IMR-90 (cell line): ENCODE measurements at regions not wholly inside any gene's neighbourhood (a gene's known extent, or its start where the extent isn't known, plus 50 kb on each side); places are given as distances from the start of the nearest gene placed in this dataset.
A peak's percentile ranks its signal among the peaks of the same experiment; 100 is the strongest.

Experiments used
- ATAC-seq: fragments of 200-7000 bp; cut with Tn5 transposase; 2 replicates; pipeline ENCODE4 v1.9.1; 2020; ENCODE audit warnings: low read depth, mild to moderate bottlenecking, moderate library complexity
- BruUV-seq: library from RNA; stranded (reverse); fragments of 400-500 nt; replicated peaks from 2 replicates; lab custom pipeline; 2021; lab: Mats Ljungman, UMichigan
- CTCF ChIA-PET: fragments of 300-600 bp; formaldehyde crosslinking; extraction: SDS; loops from one replicate; lab custom pipeline; 2021; ENCODE audit warnings: antibody characterized with exemption; lab: Yijun Ruan, JAX
- POLR2A ChIA-PET: fragments of 300-600 bp; sonication (Branson Sonifier 250); formaldehyde crosslinking; loops from one replicate; lab custom pipeline; 2022; ENCODE audit warnings: antibody characterized with exemption; ENCODE audit not compliant: unreplicated experiment; lab: Charles Lee
- DNase-seq: peaks from one replicate; pipeline ENCODE4 v3.0.0; 2013
- H2AFZ ChIP-seq: replicated peaks from 2 replicates; pipeline ENCODE3; 2013; ENCODE audit warnings: low read length, mild to moderate bottlenecking; ENCODE audit not compliant: poor library complexity
- H2AK5ac ChIP-seq: 2 replicates; pipeline ENCODE4 v1.6.1; 2013; ENCODE audit warnings: low read depth, low read length, inconsistent platforms
- H2AK9ac ChIP-seq: replicated peaks from 2 replicates; pipeline ENCODE3; 2013; ENCODE audit warnings: mild to moderate bottlenecking, low read depth, low read length, moderate library complexity; ENCODE audit not compliant: poor library complexity
- H2BK120ac ChIP-seq: 2 replicates; pipeline ENCODE4 v1.6.1; 2013; ENCODE audit warnings: low read depth, low read length, inconsistent platforms
- H2BK15ac ChIP-seq: 3 replicates; pipeline ENCODE4 v1.6.1; 2013; ENCODE audit warnings: low read depth, low read length, inconsistent platforms
- H2BK20ac ChIP-seq: 2 replicates; pipeline ENCODE4 v1.6.1; 2013; ENCODE audit warnings: low read depth, mild to moderate bottlenecking, inconsistent platforms, low read length, moderate library complexity
- H2BK5ac ChIP-seq: 2 replicates; pipeline ENCODE4 v1.6.1; 2013; ENCODE audit warnings: mild to moderate bottlenecking, low read depth, low read length, inconsistent platforms; ENCODE audit not compliant: poor library complexity, severe bottlenecking
- H3K14ac ChIP-seq: replicated peaks from 2 replicates; pipeline ENCODE4 v1.6.1; 2013; ENCODE audit warnings: low read depth, low read length, inconsistent platforms
- H3K18ac ChIP-seq: 2 replicates; pipeline ENCODE4 v1.6.1; 2013; ENCODE audit warnings: low read depth, low read length, control low read depth
- H3K23ac ChIP-seq: 2 replicates; pipeline ENCODE4 v1.6.1; 2013; ENCODE audit warnings: low read depth, low read length, inconsistent platforms
- H3K27ac ChIP-seq: 2 replicates; pipeline ENCODE4 v1.5.1; 2013; ENCODE audit warnings: mild to moderate bottlenecking, control low read depth, low read length; ENCODE audit not compliant: insufficient read depth
- H3K27me3 ChIP-seq: 2 replicates; pipeline ENCODE4 v1.6.1; 2013; ENCODE audit warnings: low read length; ENCODE audit not compliant: control insufficient read depth, insufficient read depth
- H3K36me3 ChIP-seq: 2 replicates; pipeline ENCODE4 v1.6.1; 2013; ENCODE audit warnings: low read length, mixed read lengths; ENCODE audit not compliant: control insufficient read depth, insufficient read depth
- H3K4ac ChIP-seq: 2 replicates; pipeline ENCODE4 v1.6.1; 2013; ENCODE audit warnings: low read depth, low read length, inconsistent platforms
- H3K4me1 ChIP-seq: 2 replicates; pipeline ENCODE4 v1.6.1; 2013; ENCODE audit warnings: low read length, mixed read lengths; ENCODE audit not compliant: control insufficient read depth, insufficient read depth
- H3K4me2 ChIP-seq: 2 replicates; pipeline ENCODE4 v1.6.1; 2013; ENCODE audit warnings: low read depth, mild to moderate bottlenecking, control low read depth, low read length, moderate library complexity
- H3K4me3 ChIP-seq: 2 replicates; pipeline ENCODE4 v1.5.1; 2013; ENCODE audit warnings: low read depth, mild to moderate bottlenecking, control low read depth, low read length, moderate library complexity; ENCODE audit not compliant: insufficient read depth
- H3K56ac ChIP-seq: 2 replicates; pipeline ENCODE4 v1.6.1; 2013; ENCODE audit warnings: low read length, inconsistent platforms; ENCODE audit not compliant: insufficient read depth; ENCODE audit errors: extremely low read depth
- H3K79me1 ChIP-seq, 2 experiments: 2 replicates each; pipeline ENCODE4 v1.6.1; 2013; ENCODE audit warnings: low read length in 2 of 2, inconsistent platforms in 1 of 2, low read depth in 1 of 2
- H3K9ac ChIP-seq: 2 replicates; pipeline ENCODE4 v1.6.1; 2013; ENCODE audit warnings: low read depth, low read length, control low read depth
- H3K9me1 ChIP-seq: 2 replicates; pipeline ENCODE4 v1.6.1; 2013; ENCODE audit warnings: low read length, inconsistent platforms; ENCODE audit not compliant: insufficient read depth
- H3K9me3 ChIP-seq: 2 replicates; pipeline ENCODE4 v1.6.1; 2013; ENCODE audit warnings: low read length; ENCODE audit not compliant: control insufficient read depth, insufficient read depth
- H4K20me1 ChIP-seq: 2 replicates; pipeline ENCODE4 v1.6.1; 2013; ENCODE audit warnings: low read length, inconsistent platforms; ENCODE audit not compliant: insufficient read depth
- H4K5ac ChIP-seq: 2 replicates; pipeline ENCODE4 v1.6.1; 2013; ENCODE audit warnings: mild to moderate bottlenecking, low read depth, low read length, control low read depth
- H4K8ac ChIP-seq, 2 experiments: 2 replicates each; pipeline ENCODE4 v1.6.1; 2013; ENCODE audit warnings: low read depth in 2 of 2, low read length in 2 of 2, control low read depth in 1 of 2, inconsistent platforms in 1 of 2
- H4K91ac ChIP-seq: 2 replicates; pipeline ENCODE4 v1.6.1; 2013; ENCODE audit warnings: low read depth, low read length, inconsistent platforms; ENCODE audit not compliant: insufficient read depth
- BHLHE40 ChIP-seq: fragments of 150-350 bp; IDR thresholded peaks from 2 replicates; pipeline ENCODE4 v1.6.1; 2016; ENCODE audit warnings: mild to moderate bottlenecking, low read depth, low read length
- MAFK ChIP-seq: IDR thresholded peaks from 2 replicates; pipeline ENCODE4 v1.6.1; 2012; ENCODE audit warnings: low read depth, low read length, improper control_type of control experiment
- WGBS, 2 experiments: methylation state at CpG; one replicate each; pipeline versions ENCODE4 v1.1.5 to v1.1.7; 2013; ENCODE audit warnings: missing lambda C conversion rate in 2 of 2; ENCODE audit not compliant: insufficient read length in 1 of 2; ENCODE audit errors: extremely low coverage in 2 of 2; 5-methylcytosine and 5-hydroxymethylcytosine counted together
- dilution Hi-C: fragments of 300-500 bp; cut with HindIII; formaldehyde crosslinking; loops from one replicate; pipeline ENCODE4 v1.14.3; 2018; ENCODE audit warnings: low sequenced_read_pairs; ENCODE audit not compliant: unreplicated experiment
- in situ Hi-C: fragments of 300-500 bp; cut with MboI; formaldehyde crosslinking; loops from 3 replicates; pipeline ENCODE4 v1.14.3; 2019; ENCODE audit warnings: low sequenced_read_pairs, inconsistent platforms, mixed read lengths
- intact Hi-C: fragments of 100-400 bp; cut with micrococcal nuclease; formaldehyde crosslinking; loops from 2 replicates; pipeline ENCODE4 v1.10.0; 2022

GRCh38 chr6:86858970-86859369, 78.4 kb upstream of the HTR1E start:
- H2AK5ac ChIP-seq, result no peak overlapping the region
- H3K9me3 ChIP-seq, result no peaks in the 10 kb centered on the region
- ATAC-seq (no peak), DNase-seq (no peak)
- no peaks in the 10 kb centered on the region for H4K20me1 ChIP-seq
- no peak overlapping the region for H3K4me2 ChIP-seq
- ChIA-PET POLR2A (no interaction called here), CTCF (no interaction called here)
- intact Hi-C loops (no loop called here), dilution Hi-C loops (no loop called here), in situ Hi-C loops (loop anchor here (25.0 kb wide), 1 partner anchor 1097 kb away; no protein-coding TSS in a partner anchor)
- no peak overlapping the region for H4K91ac ChIP-seq
- no peak overlapping the region for H3K14ac ChIP-seq
- 67% methylated on average over 1 of the region's 3 CpGs; no CpG with 5 or more reads in 1 of the 2 experiments for WGBS, 2 experiments
- H2BK5ac ChIP-seq, result no peak overlapping the region
- H3K9me1 ChIP-seq, result no peaks in the 10 kb centered on the region
- H2BK20ac ChIP-seq, result no peak overlapping the region
- no peak overlapping the region for H2AK9ac ChIP-seq
- no TSS peak for BruUV-seq
- no peaks in the 10 kb centered on the region for H3K36me3 ChIP-seq
- no peak overlapping the region for H3K27ac ChIP-seq
- H2AFZ ChIP-seq, result no peak overlapping the region
- no peak overlapping the region for H2BK120ac ChIP-seq
- H4K8ac ChIP-seq, result no peak overlapping the region
- no peak for TF ChIP-seq BHLHE40
- peak; percentile 56 for TF ChIP-seq MAFK
- no peak overlapping the region for H3K4me3 ChIP-seq
- H4K5ac ChIP-seq, result no peak overlapping the region
- no peak overlapping the region for H3K18ac ChIP-seq
- no peak overlapping the region for H3K56ac ChIP-seq
- H3K27me3 ChIP-seq, result no peaks in the 10 kb centered on the region
- no peak overlapping the region for H3K23ac ChIP-seq
- no peak overlapping the region for H3K4ac ChIP-seq
- no peak overlapping the region for H2BK15ac ChIP-seq
- H3K79me1 ChIP-seq, result no peaks in the 10 kb centered on the region
- no peak overlapping the region for H3K9ac ChIP-seq
- no peaks in the 10 kb centered on the region for H3K4me1 ChIP-seq
